GM21717 (cell line): ENCODE measurements at regions not wholly inside any gene's neighbourhood (a gene's known extent, or its start where the extent isn't known, plus 50 kb on each side); places are given as distances from the start of the nearest gene placed in this dataset.
"Not testable (repeated sequence)": the region's sequence is repeated elsewhere in the genome, so short reads cannot be mapped to it uniquely, and the experiment has no call there.

ENCODE experiments used
- ATAC-seq: cut with Tn5 transposase; IDR thresholded peaks from one replicate; pipeline ENCODE4 v1.9.1; 2021; ENCODE audit warnings: mild to moderate bottlenecking, moderate library complexity; ENCODE audit not compliant: unreplicated experiment

DNA sequence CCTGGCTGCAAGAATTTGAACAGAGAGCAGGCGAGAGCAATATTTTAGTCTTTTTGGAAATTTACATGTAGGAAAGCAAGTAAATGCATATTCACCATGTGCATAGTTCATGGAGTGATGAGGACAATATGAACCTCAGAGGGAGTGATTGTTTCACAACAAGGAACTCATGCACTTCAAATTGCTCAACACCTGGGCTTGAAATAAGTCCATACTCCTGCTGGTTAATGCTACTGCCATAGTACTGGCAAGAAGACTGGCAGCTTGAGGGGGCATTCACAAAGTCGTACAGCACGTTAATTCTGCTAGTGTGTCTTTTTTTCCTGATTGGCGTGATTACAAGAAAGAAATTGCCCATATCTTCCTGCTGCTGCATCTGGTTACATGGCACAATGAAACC lies 267.6 kb downstream of the PCDH17 start:
- ATAC-seq, result no peak

DNA sequence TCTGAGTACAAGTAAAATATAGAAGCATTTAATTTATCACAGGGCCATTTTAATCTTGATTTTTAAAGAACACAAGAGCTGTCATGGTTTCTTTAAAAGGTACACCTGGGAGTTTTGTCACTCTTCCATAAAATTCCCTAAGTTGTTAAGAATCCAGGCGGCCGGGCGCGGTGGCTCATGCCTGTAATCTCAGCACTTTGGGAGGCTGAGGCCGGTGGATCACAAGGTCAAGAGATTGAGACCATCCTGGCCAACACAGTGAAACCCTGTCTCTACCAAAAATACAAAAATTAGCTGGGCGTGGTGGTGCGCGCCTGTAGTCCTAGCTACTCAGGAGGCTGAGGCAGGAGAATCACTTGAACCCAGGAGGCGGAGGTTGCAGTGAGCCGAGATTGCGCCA lies 278.3 kb downstream of the PCDH17 start:
- ATAC-seq, result not testable (repeated sequence)

DNA sequence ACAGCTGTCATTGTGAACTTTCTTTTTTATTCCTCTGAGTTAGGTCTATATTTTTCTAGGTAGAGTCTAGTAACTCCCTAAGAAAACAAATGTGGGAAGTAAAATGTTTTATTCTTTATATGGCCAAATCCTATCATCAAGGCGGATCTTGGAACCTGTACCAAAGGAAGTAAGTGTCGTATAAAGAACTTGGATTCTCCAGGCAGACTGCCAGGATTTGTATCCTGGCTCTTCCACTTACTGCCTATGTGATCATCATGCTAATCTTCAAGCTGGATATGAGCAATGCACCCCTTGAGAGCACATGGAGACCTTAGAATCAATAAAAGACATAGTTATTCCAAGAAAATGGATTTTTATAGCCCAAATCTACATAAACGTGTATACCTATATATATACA lies 286.5 kb downstream of the PCDH17 start:
- no peak for ATAC-seq

DNA sequence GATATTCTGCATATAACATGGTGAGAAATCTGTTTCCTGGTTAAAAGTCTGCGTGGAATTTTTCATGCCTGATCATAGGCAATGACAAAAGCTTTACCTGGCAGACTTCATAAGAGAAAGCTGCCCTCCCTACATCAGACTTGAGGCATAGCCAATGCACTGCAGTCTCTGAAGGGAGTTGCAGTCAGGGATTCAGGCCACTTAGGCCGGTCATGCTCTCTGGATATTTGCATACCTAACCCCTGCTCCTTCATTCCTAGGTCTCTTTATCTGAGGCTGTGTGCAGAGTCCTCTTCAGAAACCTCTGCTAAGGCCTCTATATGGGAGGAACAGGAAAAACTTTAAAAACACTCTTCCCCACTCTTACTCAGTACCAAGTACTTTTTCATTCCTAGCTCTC lies 287.4 kb downstream of the PCDH17 start:
- ATAC-seq, result no peak

DNA sequence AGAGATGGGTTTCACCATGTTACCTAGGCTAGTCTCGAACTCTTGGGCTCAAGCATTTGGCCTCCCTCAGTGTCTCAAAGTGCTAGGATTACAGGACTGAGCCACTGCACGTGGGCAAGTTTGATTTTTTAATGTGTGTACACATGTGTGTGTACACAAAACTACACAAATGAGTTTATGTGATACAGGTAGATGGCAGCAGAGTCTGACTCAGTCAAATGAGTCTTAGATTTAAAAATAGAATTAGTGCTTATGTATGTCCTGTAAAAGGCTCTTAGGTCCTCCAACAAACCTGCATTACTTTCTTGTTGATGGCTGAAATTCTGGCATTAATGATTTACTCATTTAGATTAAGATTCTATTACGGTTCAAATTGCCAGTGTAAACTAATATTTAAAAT lies 293.7 kb downstream of the PCDH17 start:
- no peak for ATAC-seq

DNA sequence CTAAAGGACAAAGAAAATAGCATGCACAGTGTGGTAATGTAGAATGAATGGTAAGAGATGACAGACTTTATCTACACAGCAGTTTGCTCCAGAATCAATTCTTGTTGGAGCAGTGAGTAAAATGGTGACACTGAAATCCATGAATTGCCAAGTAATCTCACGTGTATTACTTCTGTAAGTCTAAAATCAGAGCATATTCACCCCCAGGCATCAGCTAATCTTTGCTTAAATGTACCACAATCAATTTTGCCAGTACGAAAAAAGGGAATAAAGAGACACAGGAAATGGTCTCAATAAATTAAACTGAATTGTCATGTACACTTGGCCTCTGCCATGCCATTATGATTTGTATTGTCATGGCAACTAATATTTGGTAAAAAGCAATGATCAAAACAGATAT lies 294.2 kb downstream of the PCDH17 start:
- no peak for ATAC-seq

DNA sequence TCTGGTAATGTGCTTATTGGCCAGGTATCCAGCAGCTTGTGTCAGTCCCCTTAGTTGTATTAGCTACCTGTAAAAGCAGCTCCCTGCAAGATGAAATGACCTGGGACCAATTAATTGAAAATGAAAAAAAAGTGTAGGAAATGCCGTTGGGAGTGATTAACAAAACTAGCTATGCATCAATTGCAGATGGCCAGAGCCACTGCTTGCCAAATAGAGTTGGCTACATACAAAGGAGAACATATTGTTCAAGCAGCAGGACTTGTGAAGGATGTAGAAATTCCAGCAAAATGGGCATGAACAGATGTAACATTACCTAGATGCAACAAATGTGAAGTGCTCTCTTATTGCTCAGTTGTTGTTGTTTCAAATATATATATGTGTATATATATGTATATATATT lies 300.5 kb downstream of the PCDH17 start:
- no peak for ATAC-seq

DNA sequence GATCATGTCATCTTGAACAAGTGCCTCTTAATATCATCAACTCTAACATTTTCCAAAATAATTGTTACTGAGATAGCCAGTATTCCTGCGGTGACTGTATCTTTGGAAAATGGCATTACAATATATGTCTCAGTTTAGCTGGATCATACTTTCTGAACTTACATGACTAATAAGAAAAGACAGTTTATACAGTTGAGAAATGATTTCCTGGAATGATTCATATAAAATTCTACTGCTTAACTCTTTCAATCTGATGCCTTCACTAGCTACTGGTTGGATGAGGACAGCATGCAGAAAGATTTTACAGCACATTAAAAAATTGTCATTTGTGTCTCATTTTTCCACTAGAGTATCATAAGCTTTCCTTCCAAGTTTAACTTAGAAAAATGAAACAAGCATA lies 302.1 kb downstream of the PCDH17 start:
- ATAC-seq, result no peak

DNA sequence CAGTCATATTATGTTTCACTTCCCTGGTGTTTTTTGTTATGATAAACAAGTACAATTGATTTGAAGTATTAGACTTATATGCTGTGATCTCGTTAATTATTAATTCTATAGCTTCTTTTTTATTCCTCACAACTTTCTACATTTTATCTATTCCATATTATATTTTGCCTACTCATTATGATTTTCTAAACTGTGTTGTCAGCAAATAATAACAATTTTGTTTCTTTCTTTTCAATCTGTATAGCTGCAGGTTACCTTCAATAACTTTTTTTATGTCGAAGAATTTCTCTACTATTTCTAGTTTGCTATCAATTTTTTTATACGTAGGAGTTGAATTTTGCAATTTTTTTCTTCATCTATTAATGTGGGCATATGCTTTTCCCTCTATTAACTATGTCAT lies 304.4 kb downstream of the PCDH17 start:
- no peak for ATAC-seq

DNA sequence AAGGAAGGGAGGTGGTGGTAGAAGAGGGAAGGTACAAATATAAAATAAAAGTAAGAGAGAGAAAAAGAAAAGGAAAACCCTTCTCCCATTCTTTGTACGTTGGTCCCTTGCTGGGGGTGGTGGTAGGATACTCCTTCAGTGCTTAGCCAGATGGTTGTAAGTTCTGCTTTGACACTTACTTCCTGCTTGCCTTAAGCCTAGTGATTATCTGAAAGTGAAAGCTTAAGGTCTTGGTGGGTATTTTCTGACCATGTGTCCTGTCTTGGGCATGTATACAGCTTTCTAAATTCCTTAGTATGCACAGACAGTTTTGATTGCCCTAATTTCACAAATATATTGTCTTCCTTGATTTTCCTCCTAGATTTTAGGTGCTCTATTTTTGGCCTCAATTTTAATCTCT lies 314.8 kb downstream of the PCDH17 start:
- ATAC-seq, result peak; percentile 97

DNA sequence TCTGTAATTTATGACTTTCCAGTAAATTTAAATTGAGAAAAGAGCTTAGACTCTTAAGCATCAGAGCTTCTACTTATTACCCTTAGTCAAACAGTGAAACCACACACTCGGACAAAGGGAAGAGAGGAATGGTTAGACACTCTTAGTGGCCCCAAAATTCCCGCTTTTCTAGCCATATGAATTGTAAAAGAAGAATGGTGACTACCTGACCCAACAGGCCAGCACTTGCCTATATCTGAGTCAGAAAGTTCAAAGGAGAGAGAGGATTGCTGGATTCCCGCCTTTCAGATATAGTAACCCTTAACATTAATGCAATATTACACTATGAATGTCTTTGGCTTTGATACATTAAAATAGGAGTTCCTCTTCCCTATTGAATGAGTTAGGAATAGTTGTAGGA lies 317.3 kb downstream of the PCDH17 start:
- ATAC-seq, result no peak

DNA sequence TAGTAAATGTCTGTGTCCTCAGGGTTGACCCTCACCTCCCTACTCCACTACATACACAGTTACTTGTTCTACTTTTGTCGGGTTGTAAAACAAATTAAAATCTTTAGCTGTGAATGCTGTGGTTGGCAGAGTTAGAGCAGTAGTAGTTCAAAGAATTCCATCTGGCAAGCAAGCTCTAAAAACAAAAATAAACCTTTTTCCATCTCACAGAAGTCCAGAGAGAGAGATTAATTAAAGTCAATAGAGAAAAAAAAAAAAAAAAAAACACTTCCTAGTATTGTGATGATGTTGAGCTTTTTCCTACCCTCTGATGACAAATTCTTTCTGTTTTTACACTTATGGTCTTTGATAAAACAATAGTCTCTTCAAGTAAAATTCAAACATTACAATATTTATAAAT lies 338.4 kb downstream of the PCDH17 start:
- no peak for ATAC-seq

DNA sequence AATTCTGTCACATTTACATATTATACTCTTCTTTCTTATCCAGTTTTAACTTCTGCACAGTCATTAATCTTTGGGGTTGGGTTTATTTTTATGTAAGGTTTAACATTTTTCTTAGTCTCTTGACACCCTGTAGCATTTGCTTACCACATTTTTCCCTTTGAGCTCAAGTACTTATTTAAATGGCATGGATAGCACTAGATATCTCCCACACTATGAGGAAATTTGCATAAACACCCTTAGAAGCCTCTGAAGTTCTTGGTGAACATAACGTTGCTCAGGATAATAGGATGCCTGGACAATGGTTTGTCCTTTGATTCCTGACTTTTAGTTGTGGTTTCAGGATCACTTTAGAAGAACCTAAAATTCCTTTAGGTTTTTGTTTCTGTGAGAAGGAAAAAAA lies 338.9 kb downstream of the PCDH17 start:
- ATAC-seq, result no peak

DNA sequence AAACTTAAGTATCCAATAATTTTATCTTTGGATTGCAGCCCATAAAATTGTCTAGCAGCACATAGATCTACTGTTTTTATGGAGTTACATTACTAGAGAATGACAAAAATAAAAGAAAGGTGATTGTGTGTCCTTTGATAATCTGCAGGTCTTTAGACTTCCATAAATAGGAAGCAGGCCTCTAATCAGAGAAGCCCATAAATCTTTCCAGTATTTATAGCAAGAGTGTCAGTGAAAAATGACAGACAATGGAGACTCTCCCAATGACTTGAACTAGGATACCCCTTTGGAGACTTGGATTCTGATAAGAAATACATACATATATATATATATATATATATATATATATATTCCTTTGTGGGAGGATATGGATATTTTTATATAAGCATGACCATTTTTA lies 351.2 kb downstream of the PCDH17 start:
- no peak for ATAC-seq

DNA sequence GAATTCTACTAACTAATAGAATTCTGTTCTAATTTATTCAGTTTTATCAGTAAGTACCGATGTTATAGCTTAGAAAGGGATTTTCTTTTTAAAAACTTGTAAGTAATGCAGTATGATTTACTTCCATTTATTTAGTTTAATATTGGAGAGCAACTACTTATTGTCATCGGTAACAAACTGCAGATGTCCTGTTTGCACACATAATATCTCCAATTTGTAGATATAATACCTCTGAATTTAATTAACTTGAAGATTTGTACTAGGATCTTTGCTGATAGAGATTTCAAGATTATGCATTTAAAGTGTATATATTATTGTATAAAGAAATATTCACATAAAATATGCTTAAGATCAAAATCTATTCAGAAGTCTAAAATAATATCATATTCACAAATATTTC lies 356.7 kb downstream of the PCDH17 start:
- no peak for ATAC-seq

DNA sequence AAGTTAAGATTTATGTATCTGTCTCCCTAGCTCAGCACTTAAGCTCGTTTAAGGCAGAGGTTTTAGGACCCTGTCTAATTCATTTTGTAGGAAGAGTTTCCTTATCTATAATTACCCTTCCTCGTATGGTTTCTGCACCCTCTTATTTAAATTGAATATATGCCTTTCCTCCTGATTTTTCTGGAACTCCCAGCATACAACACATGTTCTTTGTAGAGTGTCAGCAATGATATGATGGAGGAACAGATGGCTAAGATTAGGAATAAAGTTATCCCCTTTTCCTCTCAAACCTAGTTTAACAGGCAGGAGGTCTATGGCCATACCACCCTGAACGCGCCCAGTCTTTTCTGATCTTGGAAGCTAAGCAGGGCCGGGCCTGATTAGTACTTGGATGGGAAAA lies 359.5 kb downstream of the PCDH17 start:
- ATAC-seq, result no peak

DNA sequence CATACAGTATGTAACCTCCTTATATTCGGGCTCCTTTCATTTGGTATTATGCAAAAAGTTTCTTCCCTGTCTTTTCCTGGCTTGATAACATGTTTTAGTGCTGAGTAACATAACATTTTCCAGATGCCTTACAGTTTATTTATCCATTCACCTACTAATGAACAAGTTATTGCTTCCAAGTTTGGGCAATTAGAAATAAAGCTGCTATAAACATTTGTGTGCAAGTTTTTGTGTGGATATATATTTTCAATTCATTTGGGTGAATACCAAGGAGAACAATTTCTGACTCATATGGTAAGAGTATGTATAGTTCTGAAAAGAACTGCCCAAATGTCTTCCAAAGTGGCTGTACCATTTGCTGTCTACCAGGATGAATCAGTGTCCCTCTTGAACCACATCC lies 360.9 kb downstream of the PCDH17 start:
- no peak for ATAC-seq

DNA sequence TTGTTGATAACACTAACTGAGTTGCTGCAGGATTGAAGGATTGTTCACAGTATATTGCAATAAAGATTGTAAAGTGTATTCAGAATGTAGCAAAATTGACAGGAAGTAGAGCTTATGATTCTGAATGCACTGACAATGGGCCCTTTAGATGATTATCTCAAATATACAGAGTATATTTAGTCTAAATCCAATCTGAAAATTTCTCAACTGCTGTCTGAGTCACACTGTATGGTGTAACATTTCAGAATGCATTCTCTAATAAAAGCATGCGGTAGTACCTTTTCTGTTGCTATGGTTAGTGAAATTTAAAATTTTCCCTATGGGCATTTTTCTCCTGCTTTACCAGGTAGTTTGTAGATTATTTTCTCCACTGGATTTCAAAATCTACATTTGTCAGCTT lies 365.2 kb downstream of the PCDH17 start:
- ATAC-seq, result no peak

DNA sequence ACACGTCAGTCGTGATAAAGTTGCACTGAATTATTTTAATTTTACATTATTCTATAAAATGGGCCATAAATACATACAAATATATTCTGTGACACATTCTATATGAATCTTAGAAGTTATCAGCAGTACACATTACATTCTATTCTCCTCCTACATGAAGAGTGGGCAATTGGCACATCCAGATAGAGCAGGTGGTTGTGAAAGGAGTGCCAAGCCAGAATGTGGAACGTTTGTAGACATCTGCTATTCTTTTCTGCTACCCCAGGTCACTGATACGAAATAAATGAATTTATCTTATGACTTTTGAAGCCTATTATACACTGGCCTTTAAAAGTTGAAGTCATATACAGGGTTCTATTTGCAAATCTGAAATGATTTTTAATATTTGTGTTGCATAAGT lies 373.2 kb downstream of the PCDH17 start:
- no peak for ATAC-seq

DNA sequence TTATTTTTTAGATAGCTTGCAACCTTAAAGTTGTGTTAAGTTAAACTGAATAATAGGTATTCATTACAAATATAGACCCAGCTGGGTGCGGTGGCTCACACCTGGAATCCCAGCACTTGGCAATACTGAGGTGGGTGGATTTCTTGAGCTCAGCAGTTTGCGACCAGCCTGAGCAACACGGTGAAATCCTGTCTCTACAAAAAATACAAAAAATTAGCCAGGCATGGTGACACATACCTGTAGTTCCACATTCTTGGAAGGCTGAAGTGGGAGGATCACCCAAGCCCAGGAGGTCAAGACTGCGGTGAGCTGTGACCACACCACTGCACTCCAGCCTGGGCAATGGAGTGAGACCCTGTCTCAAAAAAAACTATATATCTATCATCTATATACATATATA lies 386.5 kb downstream of the PCDH17 start:
- ATAC-seq, result no peak

DNA sequence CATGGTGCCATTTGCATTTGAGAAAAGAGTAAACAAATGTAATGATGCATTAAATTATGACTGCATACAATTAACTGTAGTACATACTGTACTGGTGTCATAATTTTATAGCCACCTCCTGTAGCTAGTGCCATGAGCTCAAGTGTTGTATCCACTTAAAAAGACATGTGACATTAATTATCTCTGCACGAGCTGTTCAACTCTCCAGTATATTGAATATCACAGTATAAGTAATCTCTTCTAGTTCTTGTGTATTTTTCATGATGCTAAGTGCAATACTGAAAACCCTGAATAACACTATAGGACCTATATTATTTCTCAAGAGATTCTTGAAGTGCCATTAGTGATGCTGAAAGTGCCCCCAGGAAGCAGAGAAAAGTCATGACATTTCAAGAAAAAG lies 387.3 kb downstream of the PCDH17 start:
- no peak for ATAC-seq

DNA sequence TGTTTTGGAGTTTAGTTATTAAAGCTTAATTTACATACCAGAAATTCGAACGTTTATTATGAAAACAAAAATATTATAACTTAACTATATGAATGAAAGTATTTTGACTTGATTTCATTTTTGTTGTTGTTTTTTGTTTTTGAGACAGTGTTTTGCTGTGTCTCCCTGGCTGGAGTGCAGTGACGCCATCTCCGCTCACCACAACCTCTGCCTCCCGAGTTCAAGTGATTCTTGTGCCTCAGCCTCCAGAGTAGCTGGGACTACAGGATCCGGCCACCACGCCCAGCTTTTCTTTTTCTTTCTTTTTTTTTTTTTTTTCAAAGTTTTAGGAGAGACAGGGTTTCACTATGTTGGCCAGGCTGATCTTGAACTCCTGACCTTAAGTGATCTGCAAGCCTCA lies 392.6 kb downstream of the PCDH17 start:
- ATAC-seq, result no peak

DNA sequence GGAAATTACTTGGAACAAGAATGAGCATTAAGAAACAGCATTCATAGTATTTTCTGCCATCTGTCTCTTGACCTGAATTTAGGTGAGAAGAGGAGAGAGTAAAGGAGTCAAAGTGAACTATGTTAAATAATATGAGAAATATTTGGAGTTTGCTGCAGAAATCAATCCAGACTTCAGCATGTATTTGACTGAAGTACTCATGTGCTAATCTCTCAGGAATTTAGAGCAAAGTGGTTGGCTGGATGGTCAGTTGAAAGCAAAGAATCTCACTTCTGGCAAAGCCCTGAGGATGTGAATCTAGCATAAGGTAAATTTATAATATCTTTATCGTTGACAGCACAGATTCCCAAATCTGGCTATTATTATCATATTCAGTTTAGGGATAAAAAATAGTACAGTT lies 394.3 kb downstream of the PCDH17 start:
- no peak for ATAC-seq
